ENCODE measurements at regions not wholly inside any gene's neighbourhood (a gene's known extent, or its start where the extent isn't known, plus 50 kb on each side); places are given as distances from the start of the nearest gene placed in this dataset.

- no peak overlapping the region for H2BK5ac ChIP-seq (ENCODE audit: low read length)
- no CpG with 5 or more reads among the region's 2 CpGs for WGBS, 2 donors (ENCODE audit: extremely low coverage in 2 of 2, insufficient read length in 2 of 2, insufficient replicate concordance in 1 of 2)
- no peaks in the 10 kb centered on the region for H3K4me1 ChIP-seq (ENCODE audit: control insufficient read depth in 2 of 2, insufficient read depth in 1 of 2, low read depth in 1 of 2, low read length in 2 of 2)
Measured at GRCh38 chr4:121517241-121517640, 136.4 kb upstream of the QRFPR start.

GRCh38 chr4:121514443-121514842 lies 133.6 kb upstream of the QRFPR start:
- Histone ChIP-seq H2BK5ac (ENCODE audit: low read length) (no peak overlapping the region), H3K23ac (ENCODE audit: low read depth, low read length, poor library complexity) (no peak overlapping the region), H2AFZ (ENCODE audit: low read length) (no peak overlapping the region), H3K14ac (ENCODE audit: low read length) (no peak overlapping the region), H3K4me3 (ENCODE audit: low read length in 2 of 2) (no peak overlapping the region), H4K8ac (ENCODE audit: low read depth, low read length) (no peak overlapping the region), H3K4me2 (ENCODE audit: insufficient read depth, low read length, poor library complexity, severe bottlenecking) (peak overlapping the region; percentile 3), H3K4me1 (ENCODE audit: control insufficient read depth in 2 of 2, insufficient read depth in 1 of 2, low read depth in 1 of 2, low read length in 2 of 2) (no peaks in the 10 kb centered on the region), H3K79me1 (ENCODE audit: low read depth, low read length) (no peaks in the 10 kb centered on the region), H3K4ac (ENCODE audit: low read length) (no peak overlapping the region), H2BK120ac (ENCODE audit: low read depth, low read length) (no peak overlapping the region), H4K91ac (ENCODE audit: low read depth, low read length, poor library complexity) (no peak overlapping the region), H2BK15ac (ENCODE audit: low read length) (no peak overlapping the region), H3K36me3 (replicated peaks in 1 of 2; ENCODE audit: control insufficient read depth in 2 of 2, insufficient read depth in 2 of 2, low read length in 2 of 2) (no peaks in the 10 kb centered on the region), H3K18ac (ENCODE audit: low read length) (no peak overlapping the region), H2AK5ac (ENCODE audit: low read depth, low read length) (no peak overlapping the region), H3K27ac (replicated peaks; ENCODE audit: low read length) (no peak overlapping the region), H3K27me3 (ENCODE audit: control insufficient read depth in 3 of 3, insufficient read depth in 3 of 3, low read depth in 1 of 3, low read length in 3 of 3) (no peaks in the 10 kb centered on the region), H2BK12ac (ENCODE audit: low read length) (no peak overlapping the region), H3K9me3 (replicated peaks in 1 of 2; ENCODE audit: control insufficient read depth in 2 of 2, insufficient read depth in 1 of 2, low read depth in 1 of 2, low read length in 2 of 2) (no peaks in the 10 kb centered on the region), H3K9ac (ENCODE audit: low read depth, low read length, poor library complexity) (no peak overlapping the region)
- no peak for DNase-seq (ENCODE audit: low spot score)
- WGBS, 2 donors (ENCODE audit: extremely low coverage in 2 of 2, insufficient read length in 2 of 2, insufficient replicate concordance in 1 of 2) = no CpG with 5 or more reads among the region's 10 CpGs

More at GRCh38 chr4:121517241-121517640, 136.4 kb upstream of the QRFPR start:
- Histone ChIP-seq H3K9ac (ENCODE audit: low read depth, low read length, poor library complexity) (no peak overlapping the region), H4K8ac (ENCODE audit: low read depth, low read length) (no peak overlapping the region), H3K79me1 (ENCODE audit: low read depth, low read length) (no peaks in the 10 kb centered on the region), H3K23ac (ENCODE audit: low read depth, low read length, poor library complexity) (no peak overlapping the region), H3K4me2 (ENCODE audit: insufficient read depth, low read length, poor library complexity, severe bottlenecking) (no peak overlapping the region), H2AK5ac (ENCODE audit: low read depth, low read length) (no peak overlapping the region), H3K27ac (replicated peaks; ENCODE audit: low read length) (no peak overlapping the region), H2AFZ (ENCODE audit: low read length) (no peak overlapping the region), H3K18ac (ENCODE audit: low read length) (no peak overlapping the region), H3K14ac (ENCODE audit: low read length) (no peak overlapping the region), H3K4me3 (ENCODE audit: low read length in 2 of 2) (no peak overlapping the region), H3K36me3 (replicated peaks in 1 of 2; ENCODE audit: control insufficient read depth in 2 of 2, insufficient read depth in 2 of 2, low read length in 2 of 2) (no peaks in the 10 kb centered on the region), H2BK15ac (ENCODE audit: low read length) (no peak overlapping the region), H2BK120ac (ENCODE audit: low read depth, low read length) (no peak overlapping the region), H3K9me3 (replicated peaks in 1 of 2; ENCODE audit: control insufficient read depth in 2 of 2, insufficient read depth in 1 of 2, low read depth in 1 of 2, low read length in 2 of 2) (no peaks in the 10 kb centered on the region), H3K4ac (ENCODE audit: low read length) (no peak overlapping the region), H3K27me3 (ENCODE audit: control insufficient read depth in 3 of 3, insufficient read depth in 3 of 3, low read depth in 1 of 3, low read length in 3 of 3) (no peaks in the 10 kb centered on the region), H2BK12ac (ENCODE audit: low read length) (no peak overlapping the region), H4K91ac (ENCODE audit: low read depth, low read length, poor library complexity) (no peak overlapping the region)
- no peak for DNase-seq (ENCODE audit: low spot score)

GRCh38 chr4:121510341-121510874 lies 129.6 kb upstream of the QRFPR start:
- Histone ChIP-seq H3K4me1 (ENCODE audit: control insufficient read depth in 2 of 2, insufficient read depth in 1 of 2, low read depth in 1 of 2, low read length in 2 of 2) (no peaks in the 10 kb centered on the region), H3K27ac (replicated peaks; ENCODE audit: low read length) (no peak overlapping the region), H3K18ac (ENCODE audit: low read length) (no peak overlapping the region), H3K4ac (ENCODE audit: low read length) (no peak overlapping the region), H3K9me3 (replicated peaks in 1 of 2; ENCODE audit: control insufficient read depth in 2 of 2, insufficient read depth in 1 of 2, low read depth in 1 of 2, low read length in 2 of 2) (no peaks in the 10 kb centered on the region), H2AK5ac (ENCODE audit: low read depth, low read length) (no peak overlapping the region), H4K8ac (ENCODE audit: low read depth, low read length) (no peak overlapping the region), H3K4me3 (ENCODE audit: low read length in 2 of 2) (no peak overlapping the region), H4K91ac (ENCODE audit: low read depth, low read length, poor library complexity) (no peak overlapping the region), H2BK5ac (ENCODE audit: low read length) (no peak overlapping the region), H3K27me3 (ENCODE audit: control insufficient read depth in 3 of 3, insufficient read depth in 3 of 3, low read depth in 1 of 3, low read length in 3 of 3) (no peaks in the 10 kb centered on the region), H2BK15ac (ENCODE audit: low read length) (no peak overlapping the region), H3K4me2 (ENCODE audit: insufficient read depth, low read length, poor library complexity, severe bottlenecking) (no peak overlapping the region), H2BK12ac (ENCODE audit: low read length) (no peak overlapping the region), H3K23ac (ENCODE audit: low read depth, low read length, poor library complexity) (no peak overlapping the region), H3K79me1 (ENCODE audit: low read depth, low read length) (no peaks in the 10 kb centered on the region), H2BK120ac (ENCODE audit: low read depth, low read length) (no peak overlapping the region), H3K14ac (ENCODE audit: low read length) (no peak overlapping the region), H3K9ac (ENCODE audit: low read depth, low read length, poor library complexity) (no peak overlapping the region), H2AFZ (ENCODE audit: low read length) (no peak overlapping the region), H3K36me3 (replicated peaks in 1 of 2; ENCODE audit: control insufficient read depth in 2 of 2, insufficient read depth in 2 of 2, low read length in 2 of 2) (no peaks in the 10 kb centered on the region)
- WGBS, 2 donors (ENCODE audit: extremely low coverage in 2 of 2, insufficient read length in 2 of 2, insufficient replicate concordance in 1 of 2) = no CpG with 5 or more reads among the region's 2 CpGs
- DNase-seq (ENCODE audit: low spot score) = no peak

- peak overlapping the region; percentile 3 for H2AFZ ChIP-seq (ENCODE audit: low read length)
- H3K9me3 ChIP-seq (replicated peaks in 1 of 2; ENCODE audit: control insufficient read depth in 2 of 2, insufficient read depth in 1 of 2, low read depth in 1 of 2, low read length in 2 of 2) = peaks cover 2 to 9% of the 10 kb centered on the region in 2 donors
- H3K36me3 ChIP-seq (replicated peaks in 1 of 2; ENCODE audit: control insufficient read depth in 2 of 2, insufficient read depth in 2 of 2, low read length in 2 of 2) = no peaks in the 10 kb centered on the region
- no peak overlapping the region for H3K4me3 ChIP-seq (ENCODE audit: low read length in 2 of 2)
- H2BK12ac ChIP-seq (ENCODE audit: low read length) = no peak overlapping the region
- no peak overlapping the region for H3K4me2 ChIP-seq (ENCODE audit: insufficient read depth, low read length, poor library complexity, severe bottlenecking)
- no peak overlapping the region for H3K23ac ChIP-seq (ENCODE audit: low read depth, low read length, poor library complexity)
- no peak overlapping the region for H3K18ac ChIP-seq (ENCODE audit: low read length)
- no peak overlapping the region for H4K91ac ChIP-seq (ENCODE audit: low read depth, low read length, poor library complexity)
- no peak for DNase-seq (ENCODE audit: low spot score)
- H2BK5ac ChIP-seq (ENCODE audit: low read length) = no peak overlapping the region
- no peak overlapping the region for H4K8ac ChIP-seq (ENCODE audit: low read depth, low read length)
- H3K27me3 ChIP-seq (ENCODE audit: control insufficient read depth in 3 of 3, insufficient read depth in 3 of 3, low read depth in 1 of 3, low read length in 3 of 3) = no peaks in the 10 kb centered on the region
- H3K14ac ChIP-seq (ENCODE audit: low read length) = no peak overlapping the region
- no peak overlapping the region for H2AK5ac ChIP-seq (ENCODE audit: low read depth, low read length)
- no peak overlapping the region for H3K4ac ChIP-seq (ENCODE audit: low read length)
- H2BK15ac ChIP-seq (ENCODE audit: low read length) = no peak overlapping the region
- no peaks in the 10 kb centered on the region for H3K79me1 ChIP-seq (ENCODE audit: low read depth, low read length)
- H2BK120ac ChIP-seq (ENCODE audit: low read depth, low read length) = no peak overlapping the region
- H3K4me1 ChIP-seq (ENCODE audit: control insufficient read depth in 2 of 2, insufficient read depth in 1 of 2, low read depth in 1 of 2, low read length in 2 of 2) = no peaks in the 10 kb centered on the region
- H3K9ac ChIP-seq (ENCODE audit: low read depth, low read length, poor library complexity) = no peak overlapping the region
- no CpG with 5 or more reads among the region's 4 CpGs for WGBS, 2 donors (ENCODE audit: extremely low coverage in 2 of 2, insufficient read length in 2 of 2, insufficient replicate concordance in 1 of 2)
- H3K27ac ChIP-seq (replicated peaks; ENCODE audit: low read length) = no peak overlapping the region
Measured at GRCh38 chr4:121485190-121485804, 104.5 kb upstream of the QRFPR start.

All from neuronal stem cell (in vitro differentiated cells).